ENCODE measurements at regions not wholly inside any gene's neighbourhood (a gene's known extent, or its start where the extent isn't known, plus 50 kb on each side); places are given as distances from the start of the nearest gene placed in this dataset.

GRCh38 chr2:21633015-21633414 lies 509.2 kb downstream of the TDRD15 start:
- no peak for DNase-seq (ENCODE audit: low spot score)

- no peak for DNase-seq (ENCODE audit: low spot score)
Observed at GRCh38 chr2:21633466-21633865, 509.7 kb downstream of the TDRD15 start.

GRCh38 chr2:21633911-21634310 lies 510.1 kb downstream of the TDRD15 start:
- DNase-seq (ENCODE audit: low spot score) = no peak

GRCh38 chr2:21640046-21640445 lies 516.3 kb downstream of the TDRD15 start:
- DNase-seq (ENCODE audit: low spot score) = no peak

GRCh38 chr2:21642647-21643046 lies 518.9 kb downstream of the TDRD15 start:
- DNase-seq (ENCODE audit: low spot score) = no peak

- no peak for DNase-seq (ENCODE audit: low spot score)
Observed at GRCh38 chr2:21643180-21643579, 519.4 kb downstream of the TDRD15 start.

- no peak for DNase-seq (ENCODE audit: low spot score)
Observed at GRCh38 chr2:21644266-21644665, 520.5 kb downstream of the TDRD15 start.

- DNase-seq (ENCODE audit: low spot score) = no peak
Observed at GRCh38 chr2:21646345-21646744, 522.6 kb downstream of the TDRD15 start.

- DNase-seq (ENCODE audit: low spot score) = no peak
Observed at GRCh38 chr2:21650569-21650968, 526.8 kb downstream of the TDRD15 start.

GRCh38 chr2:21655136-21655535 lies 531.4 kb downstream of the TDRD15 start:
- DNase-seq (ENCODE audit: low spot score) = no peak

- no peak for DNase-seq (ENCODE audit: low spot score)
Observed at GRCh38 chr2:21656330-21657075, 532.7 kb downstream of the TDRD15 start.

GRCh38 chr2:21657445-21657844 lies 533.7 kb downstream of the TDRD15 start:
- DNase-seq (ENCODE audit: low spot score) = no peak

GRCh38 chr2:21658269-21658668 lies 534.5 kb downstream of the TDRD15 start:
- no peak for DNase-seq (ENCODE audit: low spot score)

- DNase-seq (ENCODE audit: low spot score) = no peak
Observed at GRCh38 chr2:21658907-21659477, 535.2 kb downstream of the TDRD15 start.

- DNase-seq (ENCODE audit: low spot score) = no peak
Observed at GRCh38 chr2:21664083-21664482, 540.3 kb downstream of the TDRD15 start.

- no peak for DNase-seq (ENCODE audit: low spot score)
Observed at GRCh38 chr2:21667638-21668037, 543.9 kb downstream of the TDRD15 start.

GRCh38 chr2:21668078-21668710 lies 544.4 kb downstream of the TDRD15 start:
- no peak for DNase-seq (ENCODE audit: low spot score)

GRCh38 chr2:21676041-21676440 lies 552.3 kb downstream of the TDRD15 start:
- no peak for DNase-seq (ENCODE audit: low spot score)

- no peak for DNase-seq (ENCODE audit: low spot score)
Observed at GRCh38 chr2:21676676-21677075, 552.9 kb downstream of the TDRD15 start.

- DNase-seq (ENCODE audit: low spot score) = no peak
Observed at GRCh38 chr2:21683838-21684237, 560.1 kb downstream of the TDRD15 start.

- no peak for DNase-seq (ENCODE audit: low spot score)
Observed at GRCh38 chr2:21687589-21687988, 563.8 kb downstream of the TDRD15 start.

- no peak for DNase-seq (ENCODE audit: low spot score)
Observed at GRCh38 chr2:21690005-21690404, 566.2 kb downstream of the TDRD15 start.

- no peak for DNase-seq (ENCODE audit: low spot score)
Observed at GRCh38 chr2:21693081-21693480, 569.3 kb downstream of the TDRD15 start.

Data from CD4-positive, alpha-beta T cell treated with Interleukin-15 for 4 hours (primary cell).